Loucy (cell line): ENCODE measurements at regions not wholly inside any gene's neighbourhood (a gene's known extent, or its start where the extent isn't known, plus 50 kb on each side); places are given as distances from the start of the nearest gene placed in this dataset.

Experiments
- H2AFZ ChIP-seq: fragments of 200-600 bp; sonication (generic); 2 replicates; pipeline ENCODE4 v1.6.0; 2016; ENCODE audit warnings: antibody characterized with exemption, mild to moderate bottlenecking, low read length, moderate library complexity
- H3F3A ChIP-seq: fragments of 200-600 bp; 2 replicates; pipeline ENCODE4 v1.6.0; 2016; ENCODE audit warnings: antibody characterized with exemption, low read depth, mild to moderate bottlenecking
- H3K27me3 ChIP-seq: fragments of 200-600 bp; sonication (generic); 2 replicates; pipeline ENCODE4 v1.6.1; 2014; ENCODE audit warnings: low read length, mild to moderate bottlenecking; ENCODE audit not compliant: insufficient read depth, poor library complexity, severe bottlenecking
- H3K36me3 ChIP-seq: fragments of 200-600 bp; sonication (generic); 2 replicates; pipeline ENCODE4 v1.6.1; 2016; ENCODE audit warnings: low read length; ENCODE audit not compliant: insufficient read depth
- H3K4me1 ChIP-seq: fragments of 200-600 bp; sonication (generic); 2 replicates; pipeline ENCODE4 v1.5.1; 2014; ENCODE audit warnings: low read length, mild to moderate bottlenecking; ENCODE audit not compliant: insufficient read depth, poor library complexity, severe bottlenecking
- H3K4me2 ChIP-seq: fragments of 200-600 bp; sonication (generic); 2 replicates; pipeline ENCODE4 v1.6.0; 2014; ENCODE audit warnings: antibody characterized with exemption, low read length, low read depth, mild to moderate bottlenecking; ENCODE audit not compliant: poor library complexity, severe bottlenecking
- H3K4me3 ChIP-seq: fragments of 200-600 bp; sonication (generic); 2 replicates; pipeline ENCODE4 v1.5.1; 2014; ENCODE audit warnings: low read length, mild to moderate bottlenecking, mixed read lengths; ENCODE audit not compliant: poor library complexity, severe bottlenecking
- H3K79me2 ChIP-seq: fragments of 200-600 bp; sonication (generic); 2 replicates; pipeline ENCODE4 v1.6.1; 2014; ENCODE audit warnings: low read length; ENCODE audit not compliant: insufficient read depth
- H3K9ac ChIP-seq: fragments of 200-600 bp; sonication (generic); 2 replicates; pipeline ENCODE4 v1.6.0; 2014; ENCODE audit warnings: mild to moderate bottlenecking, low read depth, low read length, moderate library complexity; ENCODE audit not compliant: poor library complexity, severe bottlenecking
- H3K9me2 ChIP-seq: fragments of 200-600 bp; sonication (generic); replicated peaks from 2 replicates; pipeline ENCODE4 v1.6.1; 2016; ENCODE audit warnings: low read depth, low read length, mixed read lengths
- H3K9me3 ChIP-seq: fragments of 200-600 bp; sonication (generic); 2 replicates; pipeline ENCODE4 v1.6.1; 2014; ENCODE audit warnings: mild to moderate bottlenecking, antibody characterized with exemption, low read length, low read depth; ENCODE audit not compliant: insufficient read depth
- H4K20me1 ChIP-seq: fragments of 200-600 bp; sonication (generic); 2 replicates; pipeline ENCODE4 v1.6.0; 2014; ENCODE audit warnings: antibody characterized with exemption, low read length, mild to moderate bottlenecking; ENCODE audit not compliant: insufficient read depth, poor library complexity, severe bottlenecking
- CTCF ChIP-seq: fragments of 200-600 bp; sonication (generic); conservative IDR thresholded peaks from 2 replicates; pipeline ENCODE4 v1.5.1; 2014; ENCODE audit warnings: mild to moderate bottlenecking, antibody characterized with exemption, low read length
- EZH2phosphoT487 ChIP-seq: fragments of 200-600 bp; IDR thresholded peaks from 2 replicates; pipeline ENCODE4 v1.6.1; 2018; ENCODE audit warnings: antibody characterized with exemption, mild to moderate bottlenecking, moderate library complexity, borderline replicate concordance

DNA sequence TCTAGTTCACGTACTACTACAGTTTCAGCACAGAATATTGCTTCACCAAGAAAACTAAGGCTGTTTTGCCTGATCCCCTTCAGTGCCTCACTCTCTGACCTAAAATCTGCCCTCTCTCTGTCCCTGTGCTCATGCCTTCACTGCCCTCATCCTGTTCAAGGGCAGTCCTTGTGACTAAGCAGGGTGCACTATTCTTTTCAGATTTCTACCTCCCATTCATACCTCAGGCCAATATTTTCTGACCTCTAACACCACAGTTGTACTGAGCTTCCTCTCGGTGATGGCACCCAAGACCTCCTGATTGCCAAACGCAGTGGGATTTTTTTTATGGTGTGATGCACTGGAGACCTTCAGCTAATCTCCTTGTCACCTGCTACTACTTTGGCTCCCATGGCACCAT is 57.7 kb upstream of the GADD45A start:
- H3K4me3 ChIP-seq = no peak overlapping the region
- H3K79me2 ChIP-seq = no peaks in the 10 kb centered on the region
- no peaks in the 10 kb centered on the region for H3F3A ChIP-seq
- H3K36me3 ChIP-seq = no peaks in the 10 kb centered on the region
- H2AFZ ChIP-seq = no peak overlapping the region
- H3K9me2 ChIP-seq = no peaks in the 10 kb centered on the region
- H3K4me2 ChIP-seq = no peak overlapping the region
- H3K27me3 ChIP-seq = peaks cover 5% of the 10 kb centered on the region
- H3K9me3 ChIP-seq = no peaks in the 10 kb centered on the region
- H4K20me1 ChIP-seq = no peaks in the 10 kb centered on the region
- TF ChIP-seq CTCF (no peak), EZH2phosphoT487 (no peak)
- no peaks in the 10 kb centered on the region for H3K4me1 ChIP-seq
- no peak overlapping the region for H3K9ac ChIP-seq

DNA sequence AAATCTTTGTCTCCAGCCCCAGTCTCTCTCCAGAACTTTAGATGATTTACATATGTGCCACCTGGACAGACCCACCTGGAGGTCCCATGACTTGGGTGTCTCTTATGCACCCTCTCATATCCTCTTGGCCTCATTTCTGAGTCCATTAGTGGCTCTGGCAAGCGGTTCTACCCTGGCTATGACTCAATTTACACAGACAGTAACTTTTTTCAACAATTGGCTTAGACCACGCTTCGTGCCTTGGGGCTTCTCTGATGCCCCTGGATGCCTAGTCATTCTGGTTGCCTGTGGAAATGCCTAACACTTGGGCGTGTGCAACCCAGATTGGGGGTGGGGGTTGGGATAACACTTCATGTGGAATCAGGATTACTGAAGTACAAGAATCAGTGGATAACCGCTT is 57.1 kb upstream of the GADD45A start:
- no peaks in the 10 kb centered on the region for H3K4me1 ChIP-seq
- H4K20me1 ChIP-seq = no peaks in the 10 kb centered on the region
- H3K79me2 ChIP-seq = no peaks in the 10 kb centered on the region
- no peak overlapping the region for H3K9ac ChIP-seq
- H3K27me3 ChIP-seq = peaks cover 5% of the 10 kb centered on the region
- no peaks in the 10 kb centered on the region for H3F3A ChIP-seq
- H2AFZ ChIP-seq = no peak overlapping the region
- TF ChIP-seq EZH2phosphoT487 (no peak), CTCF (no peak)
- H3K4me2 ChIP-seq = no peak overlapping the region
- no peak overlapping the region for H3K4me3 ChIP-seq
- no peaks in the 10 kb centered on the region for H3K9me2 ChIP-seq
- H3K9me3 ChIP-seq = no peaks in the 10 kb centered on the region
- no peaks in the 10 kb centered on the region for H3K36me3 ChIP-seq

- Histone ChIP-seq H3K36me3 (no peaks in the 10 kb centered on the region), H3K4me1 (no peaks in the 10 kb centered on the region), H3K4me3 (no peak overlapping the region), H3K4me2 (no peak overlapping the region), H3K27me3 (peaks cover 5% of the 10 kb centered on the region), H4K20me1 (no peaks in the 10 kb centered on the region), H3K9me3 (no peaks in the 10 kb centered on the region), H3F3A (no peaks in the 10 kb centered on the region), H3K9me2 (no peaks in the 10 kb centered on the region), H3K9ac (no peak overlapping the region), H2AFZ (no peak overlapping the region), H3K79me2 (no peaks in the 10 kb centered on the region)
- TF ChIP-seq EZH2phosphoT487 (no peak), CTCF (no peak)
Observed at GRCh38 chr1:67629370-67630075, 55.5 kb upstream of the GADD45A start.
